ENCODE measurements at regions not wholly inside any gene's neighbourhood (a gene's known extent, or its start where the extent isn't known, plus 50 kb on each side); places are given as distances from the start of the nearest gene placed in this dataset.

DNA sequence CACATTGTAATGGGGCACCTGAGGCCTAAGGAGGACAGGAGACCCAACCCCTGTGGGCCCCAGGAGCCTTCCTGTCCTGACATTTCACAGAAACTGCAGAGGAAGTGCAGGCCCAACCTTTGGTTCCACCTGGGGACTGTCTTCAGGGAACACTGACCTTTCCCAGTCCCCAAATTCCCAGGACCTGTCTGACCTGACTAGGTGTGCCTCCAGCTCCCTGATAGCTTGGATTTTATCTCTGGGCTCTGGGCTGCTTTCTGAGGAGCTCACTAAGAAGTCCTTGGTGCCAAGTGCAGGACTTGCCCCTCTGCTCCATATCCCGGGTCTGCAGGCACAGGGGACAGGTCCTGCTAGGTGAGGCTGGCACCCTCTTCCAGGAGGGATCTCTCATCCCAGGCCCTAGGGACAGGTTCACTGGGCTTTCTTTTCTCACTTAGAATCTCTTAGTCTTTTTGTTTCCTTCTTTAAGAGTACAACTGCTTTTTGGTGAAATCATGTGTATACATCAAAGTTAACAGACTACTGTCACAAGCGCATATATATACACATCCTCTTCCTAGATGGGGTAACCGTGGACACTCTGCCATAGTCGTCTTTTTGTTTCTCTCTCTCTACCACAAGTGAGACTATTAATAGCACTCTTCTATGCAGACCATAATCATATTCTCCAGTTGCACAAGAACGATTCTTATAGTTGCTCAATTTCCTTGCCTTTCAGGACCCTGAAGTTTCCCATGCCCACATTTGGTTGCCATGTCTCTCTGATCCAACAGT lies 72.0 kb upstream of the IGLL5 start (continued):
- TF ChIP-seq, protein P1, sequence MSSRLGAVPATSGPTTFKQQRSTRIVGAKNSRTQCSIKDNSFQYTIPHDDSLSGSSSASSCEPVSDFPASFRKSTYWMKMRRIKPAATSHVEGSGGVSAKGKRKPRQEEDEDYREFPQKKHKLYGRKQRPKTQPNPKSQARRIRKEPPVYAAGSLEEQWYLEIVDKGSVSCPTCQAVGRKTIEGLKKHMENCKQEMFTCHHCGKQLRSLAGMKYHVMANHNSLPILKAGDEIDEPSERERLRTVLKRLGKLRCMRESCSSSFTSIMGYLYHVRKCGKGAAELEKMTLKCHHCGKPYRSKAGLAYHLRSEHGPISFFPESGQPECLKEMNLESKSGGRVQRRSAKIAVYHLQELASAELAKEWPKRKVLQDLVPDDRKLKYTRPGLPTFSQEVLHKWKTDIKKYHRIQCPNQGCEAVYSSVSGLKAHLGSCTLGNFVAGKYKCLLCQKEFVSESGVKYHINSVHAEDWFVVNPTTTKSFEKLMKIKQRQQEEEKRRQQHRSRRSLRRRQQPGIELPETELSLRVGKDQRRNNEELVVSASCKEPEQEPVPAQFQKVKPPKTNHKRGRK (CRISPR knock-in tag; IDR thresholded peaks at IDR 0.05), result no peak

- intact Hi-C loops (cut with micrococcal nuclease; ENCODE audit: unreplicated experiment), result no loop called here
- 17% methylated on average over 5 of the region's 6 CpGs for WGBS (ENCODE audit: low lambda C conversion rate)
- in situ Hi-C loops (cut with HindIII; ENCODE audit: extremely low pct_ligation_motif_present, low pct_unique_long_range_greater_than_20kb), result no loop called here
- no peak for ATAC-seq
- Histone ChIP-seq H3K27me3 (ENCODE audit: control insufficient read depth in 1 of 2, insufficient read depth in 2 of 2, low read length in 2 of 2) (peaks cover 5 to 36% of the 10 kb centered on the region in 2 experiments; a peak in 3 of 5 replicates), H3K9ac (ENCODE audit: insufficient read depth, low read depth, low read length) (no peak overlapping the region), H3K79me2 (ENCODE audit: insufficient read depth, low read length) (no peaks in the 10 kb centered on the region), H3K27ac (ENCODE audit: extremely low read length, insufficient read depth, low read length) (no peak overlapping the region), H3K36me3 (replicated peaks in 1 of 2; ENCODE audit: control insufficient read depth in 1 of 2, insufficient read depth in 2 of 2, low read length in 2 of 2) (no peaks in the 10 kb centered on the region), H3K4me3 (replicated peaks in 1 of 3; ENCODE audit: insufficient read depth in 1 of 3, low read depth in 2 of 3, low read length in 3 of 3) (no peak overlapping the region), H4K20me1 (ENCODE audit: insufficient read depth, low read length) (no peaks in the 10 kb centered on the region; the same call in 1 of the 2 replicates), H3K9me3 (ENCODE audit: low read length) (no peaks in the 10 kb centered on the region), H3K4me2 (ENCODE audit: low read depth, low read length) (no peak overlapping the region), H3K4me1 (ENCODE audit: insufficient read depth, low read length) (no peaks in the 10 kb centered on the region), H2AFZ (ENCODE audit: low read length) (no peak overlapping the region)
- ChIA-PET POLR2A (no interaction called here), CTCF (ENCODE audit: low intra/inter-chr PET ratio, low total read pairs) (no interaction called here)
- BruUV-seq (replicated peaks), result no TSS peak
- FAIRE-seq, result no peak
- DNase-seq (ENCODE audit: low spot score), result no peak
- TF ChIP-seq ZBTB42 (CRISPR knock-in tag; IDR thresholded peaks at IDR 0.05), result no peak
- no peak for TF ChIP-seq HOXA7 (CRISPR knock-in tag; IDR thresholded peaks at IDR 0.05)
- no peak for TF ChIP-seq SCMH1 (CRISPR knock-in tag; IDR thresholded peaks at IDR 0.05; ENCODE audit: borderline replicate concordance)
- TF ChIP-seq GATA4 (IDR thresholded peaks at IDR 0.05; ENCODE audit: borderline replicate concordance, low read depth), result no peak
- no peak for TF ChIP-seq MTF2 (CRISPR knock-in tag; IDR thresholded peaks at IDR 0.05; ENCODE audit: borderline replicate concordance)
- no peak for TF ChIP-seq ADNP (CRISPR knock-in tag; IDR thresholded peaks at IDR 0.05)
- TF ChIP-seq ZNF570 (CRISPR knock-in tag; IDR thresholded peaks at IDR 0.05; ENCODE audit: borderline replicate concordance), result no peak
- TF ChIP-seq, protein P2, sequence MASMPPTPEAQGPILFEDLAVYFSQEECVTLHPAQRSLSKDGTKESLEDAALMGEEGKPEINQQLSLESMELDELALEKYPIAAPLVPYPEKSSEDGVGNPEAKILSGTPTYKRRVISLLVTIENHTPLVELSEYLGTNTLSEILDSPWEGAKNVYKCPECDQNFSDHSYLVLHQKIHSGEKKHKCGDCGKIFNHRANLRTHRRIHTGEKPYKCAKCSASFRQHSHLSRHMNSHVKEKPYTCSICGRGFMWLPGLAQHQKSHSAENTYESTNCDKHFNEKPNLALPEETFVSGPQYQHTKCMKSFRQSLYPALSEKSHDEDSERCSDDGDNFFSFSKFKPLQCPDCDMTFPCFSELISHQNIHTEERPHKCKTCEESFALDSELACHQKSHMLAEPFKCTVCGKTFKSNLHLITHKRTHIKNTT (CRISPR knock-in tag; IDR thresholded peaks at IDR 0.05), result no peak
- no peak for TF ChIP-seq NONO (IDR thresholded peaks at IDR 0.05)
- TF ChIP-seq NONO (CRISPR knock-in tag; conservative IDR thresholded peaks at IDR 0.05), result no peak
- TF ChIP-seq ZMYM2 (CRISPR knock-in tag; IDR thresholded peaks at IDR 0.05), result no peak
- no peak for TF ChIP-seq NBN (conservative IDR thresholded peaks at IDR 0.05)
- no peak for TF ChIP-seq MXD4 (CRISPR knock-in tag; IDR thresholded peaks at IDR 0.05)
- TF ChIP-seq BCL6 (CRISPR knock-in tag; IDR thresholded peaks at IDR 0.05), result no peak
Measured at GRCh38 chr22:22816171-22816514, 71.5 kb upstream of the IGLL5 start.

Measured in HepG2 (cell line).